Breast epithelium (tissue), 3 donors: ENCODE measurements at regions not wholly inside any gene's neighbourhood (a gene's known extent, or its start where the extent isn't known, plus 50 kb on each side); places are given as distances from the start of the nearest gene placed in this dataset.

Source experiments
- POLR2AphosphoS5 ChIP-seq, 3 donors: sonication (generic); formaldehyde crosslinking; IDR thresholded peaks; one replicate each; pipeline ENCODE4 v1.6.1; 2017; ENCODE audit warnings: antibody characterized with exemption in 3 of 3
- TF ChIP-seq, protein P1 (sequence below), 3 donors: fragments of 450-650 bp; IDR thresholded peaks; one replicate each; pipeline ENCODE4 v1.5.1; 2016 to 2017; ENCODE audit warnings: antibody characterized with exemption in 3 of 3, mild to moderate bottlenecking in 3 of 3, moderate library complexity in 3 of 3

DNA sequence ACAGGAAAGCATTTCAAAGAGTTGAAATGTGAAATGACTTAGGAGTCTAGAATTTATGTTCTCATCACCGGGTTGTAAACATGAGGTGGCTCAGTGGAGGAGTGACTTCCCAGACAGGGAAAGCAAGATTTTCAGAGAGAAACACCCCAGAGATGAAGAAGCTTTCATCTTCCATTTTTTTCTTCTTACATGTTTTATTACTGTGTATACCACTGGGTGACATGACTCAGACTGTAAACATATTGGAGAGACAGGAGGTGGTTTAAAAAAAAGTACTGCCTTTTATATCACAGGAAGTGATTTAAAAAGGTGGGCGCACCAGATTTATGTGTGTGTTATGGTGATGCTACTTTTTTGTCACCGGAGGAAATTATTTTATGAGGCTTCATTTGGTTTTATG lies 209.1 kb upstream of the TUT7 start:
- no peak for TF ChIP-seq POLR2AphosphoS5 (IDR thresholded peaks at IDR 0.05)
- TF ChIP-seq, protein P1, sequence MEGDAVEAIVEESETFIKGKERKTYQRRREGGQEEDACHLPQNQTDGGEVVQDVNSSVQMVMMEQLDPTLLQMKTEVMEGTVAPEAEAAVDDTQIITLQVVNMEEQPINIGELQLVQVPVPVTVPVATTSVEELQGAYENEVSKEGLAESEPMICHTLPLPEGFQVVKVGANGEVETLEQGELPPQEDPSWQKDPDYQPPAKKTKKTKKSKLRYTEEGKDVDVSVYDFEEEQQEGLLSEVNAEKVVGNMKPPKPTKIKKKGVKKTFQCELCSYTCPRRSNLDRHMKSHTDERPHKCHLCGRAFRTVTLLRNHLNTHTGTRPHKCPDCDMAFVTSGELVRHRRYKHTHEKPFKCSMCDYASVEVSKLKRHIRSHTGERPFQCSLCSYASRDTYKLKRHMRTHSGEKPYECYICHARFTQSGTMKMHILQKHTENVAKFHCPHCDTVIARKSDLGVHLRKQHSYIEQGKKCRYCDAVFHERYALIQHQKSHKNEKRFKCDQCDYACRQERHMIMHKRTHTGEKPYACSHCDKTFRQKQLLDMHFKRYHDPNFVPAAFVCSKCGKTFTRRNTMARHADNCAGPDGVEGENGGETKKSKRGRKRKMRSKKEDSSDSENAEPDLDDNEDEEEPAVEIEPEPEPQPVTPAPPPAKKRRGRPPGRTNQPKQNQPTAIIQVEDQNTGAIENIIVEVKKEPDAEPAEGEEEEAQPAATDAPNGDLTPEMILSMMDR (IDR thresholded peaks at IDR 0.05) = no peak
